SK-N-SH (cell line): ENCODE measurements at regions not wholly inside any gene's neighbourhood (a gene's known extent, or its start where the extent isn't known, plus 50 kb on each side); places are given as distances from the start of the nearest gene placed in this dataset.
A peak's percentile ranks its signal among the peaks of the same experiment; 100 is the strongest.

Source experiments
- CTCF ChIA-PET: fragments of 300-600, 350-600 bp; formaldehyde crosslinking; extraction: SDS; loops from one replicate; lab custom pipeline; 2021; lab: Yijun Ruan, JAX
- POLR2A ChIA-PET: fragments of 350-600 bp; sonication (Branson Sonifier 250); formaldehyde crosslinking; extraction: SDS; loops from one replicate; lab custom pipeline; 2020; ENCODE audit warnings: antibody characterized with exemption, inconsistent platforms; lab: Yijun Ruan, JAX
- DNase-seq: peaks from one replicate; pipeline ENCODE4 v3.0.0; 2012
- H2AFZ ChIP-seq: fragments of 200-600 bp; sonication (generic); 2 replicates; pipeline ENCODE4 v1.8.1; 2016; ENCODE audit warnings: antibody characterized with exemption, mild to moderate bottlenecking, low read depth
- H3F3A ChIP-seq: fragments of 200-600 bp; sonication (generic); replicated peaks from 2 replicates; pipeline ENCODE3; 2016; ENCODE audit warnings: antibody characterized with exemption, mild to moderate bottlenecking; ENCODE audit not compliant: insufficient read depth
- H3K27ac ChIP-seq, 2 experiments: fragments of 200-500 bp in 1 of 2; fragments of 200-600 bp in 1 of 2; sonication (Bioruptor generic) in 1 of 2; sonication (generic), shearing (Covaris generic) in 1 of 2; 2 replicates each; pipeline versions ENCODE4 v1.5.1 to v1.6.1; 2014 to 2016; ENCODE audit warnings: low read depth in 2 of 2, inconsistent platforms in 1 of 2, low read length in 1 of 2, mild to moderate bottlenecking in 1 of 2, mixed read lengths in 1 of 2
- H3K27me3 ChIP-seq: fragments of 200-600 bp; sonication (generic), shearing (Covaris generic); 2 replicates; pipeline ENCODE4 v1.6.1; 2016; ENCODE audit warnings: mixed run types; ENCODE audit not compliant: insufficient read depth
- H3K36me3 ChIP-seq, 2 experiments: fragments of 200-500 bp in 1 of 2; fragments of 200-600 bp in 1 of 2; sonication (Bioruptor generic) in 1 of 2; sonication (generic) in 1 of 2; replicated peaks in 1 of 2; 2 replicates each; pipeline versions ENCODE3 to v1.5.1; 2014 to 2016; ENCODE audit warnings: low read length in 1 of 2, mild to moderate bottlenecking in 1 of 2; ENCODE audit not compliant: insufficient read depth in 2 of 2, control insufficient read depth in 1 of 2
- H3K4me1 ChIP-seq, 2 experiments: fragments of 200-500 bp in 1 of 2; fragments of 200-600 bp in 1 of 2; sonication (Bioruptor generic) in 1 of 2; sonication (generic), shearing (Covaris generic) in 1 of 2; 2 replicates each; pipeline versions ENCODE4 v1.5.1 to v1.6.1; 2014 to 2016; ENCODE audit warnings: low read depth in 1 of 2, low read length in 1 of 2, mixed run types in 1 of 2; ENCODE audit not compliant: insufficient read depth in 2 of 2, control insufficient read depth in 1 of 2
- H3K4me2 ChIP-seq: fragments of 200-600 bp; sonication (generic), shearing (Covaris generic); 2 replicates; pipeline ENCODE4 v1.6.1; 2017; ENCODE audit warnings: mixed run types
- H3K4me3 ChIP-seq, 2 experiments: fragments of 200-500 bp in 1 of 2; fragments of 200-600 bp in 1 of 2; sonication (Bioruptor generic) in 1 of 2; sonication (generic), shearing (Covaris generic) in 1 of 2; 2 replicates each; pipeline versions ENCODE4 v1.5.1 to v1.8.1; 2014 to 2016; ENCODE audit warnings: low read depth in 2 of 2, inconsistent platforms in 1 of 2, low read length in 1 of 2, mild to moderate bottlenecking in 1 of 2, mixed read lengths in 1 of 2, moderate library complexity in 1 of 2
- H3K79me2 ChIP-seq: fragments of 200-600 bp; sonication (generic); 2 replicates; pipeline ENCODE4 v1.8.1; 2017; ENCODE audit warnings: mild to moderate bottlenecking; ENCODE audit not compliant: insufficient read depth
- H3K9ac ChIP-seq: fragments of 200-600 bp; sonication (generic); 2 replicates; pipeline ENCODE4 v1.6.1; 2017; ENCODE audit warnings: mixed run types
- H3K9me2 ChIP-seq: fragments of 200-600 bp; sonication (generic); 2 replicates; pipeline ENCODE4 v1.6.1; 2017; ENCODE audit warnings: mixed run types
- H3K9me3 ChIP-seq: fragments of 200-600 bp; sonication (generic); 2 replicates; pipeline ENCODE4 v1.6.1; 2017; ENCODE audit warnings: mixed run types, mild to moderate bottlenecking, moderate library complexity
- H4K20me1 ChIP-seq: fragments of 200-600 bp; sonication (generic); 2 replicates; pipeline ENCODE4 v1.6.1; 2017; ENCODE audit warnings: mild to moderate bottlenecking, mixed run types; ENCODE audit not compliant: insufficient read depth
- CHD2 ChIP-seq: fragments of 150-350 bp; IDR thresholded peaks from 2 replicates; pipeline ENCODE4 v1.6.1; 2018; ENCODE audit warnings: low read length; ENCODE audit not compliant: partially characterized antibody
- CTCF ChIP-seq: fragments of 200-600 bp; sonication (generic); IDR thresholded peaks from 2 replicates; pipeline ENCODE4 v1.6.1; 2017; ENCODE audit warnings: antibody characterized with exemption, mild to moderate bottlenecking, moderate library complexity
- ELF1 ChIP-seq: IDR thresholded peaks from 2 replicates; pipeline ENCODE4 v1.4.0; 2012
- EP300 ChIP-seq, 2 experiments: IDR thresholded peaks; 2 replicates each; pipeline versions ENCODE4 v1.4.0 to v1.6.1; 2012; ENCODE audit warnings: borderline replicate concordance in 1 of 2, low read depth in 1 of 2, low read length in 1 of 2
- EZH2phosphoT487 ChIP-seq: fragments of 200-600 bp; sonication (generic); IDR thresholded peaks from 2 replicates; pipeline ENCODE4 v1.6.1; 2017; ENCODE audit warnings: low read depth, mixed run types, mild to moderate bottlenecking, antibody characterized with exemption, moderate library complexity, borderline replicate concordance
- FOXJ3 ChIP-seq: sonication (generic); formaldehyde crosslinking; IDR thresholded peaks from 2 replicates; pipeline ENCODE4 v1.5.1; 2020; ENCODE audit warnings: mild to moderate bottlenecking, missing genetic modification reagents
- FOXM1 ChIP-seq: IDR thresholded peaks from 2 replicates; pipeline ENCODE4 v1.4.0; 2012; ENCODE audit warnings: low read depth, mild to moderate bottlenecking
- GABPA ChIP-seq: IDR thresholded peaks from 2 replicates; pipeline ENCODE4 v1.4.0; 2012; ENCODE audit warnings: low read depth, mild to moderate bottlenecking
- GATA2 ChIP-seq: sonication (generic); formaldehyde crosslinking; IDR thresholded peaks from 2 replicates; pipeline ENCODE4 v1.5.0; 2020; ENCODE audit warnings: mild to moderate bottlenecking, missing genetic modification reagents
- IRF3 ChIP-seq: fragments of 150-350 bp; IDR thresholded peaks from 2 replicates; pipeline ENCODE4 v1.6.1; 2016; ENCODE audit warnings: mild to moderate bottlenecking, low read depth, low read length
- JUND ChIP-seq: IDR thresholded peaks from 2 replicates; pipeline ENCODE4 v1.4.0; 2012
- MAX ChIP-seq: IDR thresholded peaks from 2 replicates; pipeline ENCODE4 v1.4.0; 2012; ENCODE audit warnings: low read depth
- MEF2A ChIP-seq: IDR thresholded peaks from 2 replicates; pipeline ENCODE4 v1.4.0; 2012; ENCODE audit warnings: low read depth, borderline replicate concordance
- MXI1 ChIP-seq: IDR thresholded peaks from 2 replicates; pipeline ENCODE4 v1.6.1; 2012; ENCODE audit warnings: mild to moderate bottlenecking, low read depth, low read length, improper control_type of control experiment
- NFIC ChIP-seq: IDR thresholded peaks from 2 replicates; pipeline ENCODE4 v1.4.0; 2012; ENCODE audit warnings: borderline replicate concordance
- POLR2AphosphoS5 ChIP-seq: IDR thresholded peaks from 2 replicates; pipeline ENCODE4 v1.6.1; 2012; ENCODE audit warnings: low read depth, low read length
- RAD21 ChIP-seq: IDR thresholded peaks from 2 replicates; pipeline ENCODE4 v1.6.1; 2012; ENCODE audit warnings: mild to moderate bottlenecking, low read length
- REST ChIP-seq: IDR thresholded peaks from 2 replicates; pipeline ENCODE4 v1.6.1; 2012; ENCODE audit warnings: mild to moderate bottlenecking, low read depth, low read length, moderate library complexity
- RFX5 ChIP-seq: IDR thresholded peaks from 2 replicates; pipeline ENCODE4 v1.6.1; 2012; ENCODE audit warnings: mild to moderate bottlenecking, improper control_type of control experiment, low read length
- RXRA ChIP-seq: IDR thresholded peaks from 2 replicates; pipeline ENCODE4 v1.4.0; 2012; ENCODE audit warnings: low read depth, mild to moderate bottlenecking, borderline replicate concordance
- SIN3A ChIP-seq: IDR thresholded peaks from 2 replicates; pipeline ENCODE4 v1.6.1; 2012; ENCODE audit warnings: low read depth, mild to moderate bottlenecking, low read length, moderate library complexity, borderline replicate concordance
- SMC3 ChIP-seq: IDR thresholded peaks from 2 replicates; pipeline ENCODE4 v1.6.1; 2012; ENCODE audit warnings: low read depth, low read length, improper control_type of control experiment
- TAF1 ChIP-seq: IDR thresholded peaks from 2 replicates; pipeline ENCODE4 v1.6.1; 2012; ENCODE audit warnings: low read depth, mild to moderate bottlenecking, low read length, moderate library complexity, borderline replicate concordance
- USF1 ChIP-seq: IDR thresholded peaks from 2 replicates; pipeline ENCODE4 v1.4.0; 2012; ENCODE audit warnings: low read depth, borderline replicate concordance
- USF2 ChIP-seq: fragments of 150-350 bp; IDR thresholded peaks from 2 replicates; pipeline ENCODE4 v1.6.1; 2017; ENCODE audit warnings: antibody characterized with exemption, low read length, low read depth, borderline replicate concordance
- YY1 ChIP-seq: IDR thresholded peaks from 2 replicates; pipeline ENCODE4 v1.4.0; 2012; ENCODE audit warnings: low read depth, mild to moderate bottlenecking
- WGBS: methylation state at CpG from one replicate; pipeline ENCODE4 v1.1.6; 2017; ENCODE audit warnings: low lambda C conversion rate; 5-methylcytosine and 5-hydroxymethylcytosine counted together

- Histone ChIP-seq H3K9ac (no peak overlapping the region), H3K4me2 (no peak overlapping the region), H3K36me3 (no peaks in the 10 kb centered on the region), H3F3A (no peaks in the 10 kb centered on the region), H3K27ac (peak overlapping the region; percentile 40 to 42; a peak in 2 of 4 replicates), H2AFZ (no peak overlapping the region), H3K9me2 (no peaks in the 10 kb centered on the region), H3K27me3 (no peaks in the 10 kb centered on the region), H3K79me2 (no peaks in the 10 kb centered on the region), H3K4me3 (no peak overlapping the region), H3K9me3 (no peaks in the 10 kb centered on the region), H4K20me1 (no peaks in the 10 kb centered on the region), H3K4me1 (no peaks in the 10 kb centered on the region; a peak in 1 of 4 replicates)
- 3% methylated on average over 1 of the region's 1 CpG for WGBS
- ChIA-PET CTCF (interaction anchor here (1.0 to 1.6 kb wide), 2 partner anchors 12 to 21 kb away, joined by 3 to 6 read pairs; no protein-coding TSS in a partner anchor), POLR2A (no interaction called here)
- DNase-seq = peak; percentile 27
- no peak for TF ChIP-seq GABPA
- no peak for TF ChIP-seq RFX5
- TF ChIP-seq FOXJ3 (CRISPR knock-in tag) = no peak
- peak in 1 of 2 experiments; percentile 84; a peak in 2 of 4 replicates for TF ChIP-seq EP300 (IDR thresholded peaks at IDR 0.05; ENCODE audit: borderline replicate concordance in 1 of 2, low read depth in 1 of 2, low read length in 1 of 2)
- TF ChIP-seq NFIC = no peak
- TF ChIP-seq USF1 = no peak
- no peak for TF ChIP-seq RAD21
- no peak for TF ChIP-seq IRF3
- no peak for TF ChIP-seq EZH2phosphoT487
- TF ChIP-seq YY1 = no peak
- TF ChIP-seq CTCF = no peak
- TF ChIP-seq JUND = no peak
- TF ChIP-seq FOXM1 = no peak
- TF ChIP-seq RXRA = no peak
- TF ChIP-seq POLR2AphosphoS5 = no peak
- TF ChIP-seq ELF1 = no peak
- no peak for TF ChIP-seq MXI1
- no peak for TF ChIP-seq TAF1
- TF ChIP-seq SIN3A = no peak
- peak; percentile 81 for TF ChIP-seq GATA2 (CRISPR knock-in tag)
- TF ChIP-seq REST = no peak
- no peak for TF ChIP-seq MEF2A
- TF ChIP-seq USF2 = no peak
- TF ChIP-seq SMC3 = no peak
- peak; percentile 75 for TF ChIP-seq CHD2
- no peak for TF ChIP-seq MAX
Observed at GRCh38 chr1:82901118-82901517, 1097.8 kb downstream of the TTLL7 start.
